Urinary bladder (tissue), 3 donors: ENCODE measurements at regions not wholly inside any gene's neighbourhood (a gene's known extent, or its start where the extent isn't known, plus 50 kb on each side); places are given as distances from the start of the nearest gene placed in this dataset.
A peak's percentile ranks its signal among the peaks of the same experiment; 100 is the strongest.

Source experiments
- DNase-seq: peaks from one replicate; pipeline ENCODE4 v3.0.0-alpha.2; 2015; ENCODE audit errors: extremely low spot score
- H3K27ac ChIP-seq: one replicate; pipeline ENCODE4 v1.5.1; 2013; ENCODE audit warnings: low read depth, mild to moderate bottlenecking, moderate library complexity
- H3K36me3 ChIP-seq: one replicate; pipeline ENCODE4 v1.6.1; 2013; ENCODE audit warnings: mild to moderate bottlenecking, moderate library complexity; ENCODE audit not compliant: insufficient read depth
- H3K4me1 ChIP-seq: one replicate; pipeline ENCODE4 v1.6.1; 2013; ENCODE audit warnings: mild to moderate bottlenecking, moderate library complexity; ENCODE audit not compliant: insufficient read depth
- H3K4me3 ChIP-seq: one replicate; pipeline ENCODE4 v1.5.1; 2013; ENCODE audit warnings: low read depth, low read length
- WGBS: extraction: QIAGEN DNeasy Blood & Tissue Kit; methylation state at CpG from one replicate; pipeline ENCODE4 v1.1.7; 2013; 5-methylcytosine and 5-hydroxymethylcytosine counted together
- donor health status: healthy with polysubstance abuse.
- donor health status: healthy.

DNA sequence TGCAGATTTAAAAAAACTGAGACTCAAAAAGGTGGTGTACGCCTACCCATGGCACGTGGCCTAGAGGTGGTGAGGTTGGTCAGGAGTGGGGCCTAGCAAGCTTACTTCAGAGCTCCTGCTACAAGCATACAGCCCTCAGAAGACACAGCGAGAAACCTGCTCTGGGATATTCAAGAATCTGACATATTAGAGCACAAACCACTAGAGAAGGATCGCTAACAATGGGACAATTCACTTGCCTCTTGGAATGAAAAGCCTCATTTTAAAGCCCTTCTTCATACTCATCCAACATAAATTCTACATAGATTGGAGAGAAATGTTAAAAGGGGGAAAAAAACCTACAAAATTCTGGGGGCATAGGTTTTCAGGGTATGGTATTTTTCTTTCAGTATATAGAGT, 118.0 kb upstream of the ARHGEF3 start:
- H3K27ac ChIP-seq: no peak overlapping the region
- no peaks in the 10 kb centered on the region for H3K36me3 ChIP-seq
- no peak overlapping the region for H3K4me3 ChIP-seq
- no peaks in the 10 kb centered on the region for H3K4me1 ChIP-seq
- 95% methylated on average over 4 of the region's 4 CpGs for WGBS
- no peak for DNase-seq

DNA sequence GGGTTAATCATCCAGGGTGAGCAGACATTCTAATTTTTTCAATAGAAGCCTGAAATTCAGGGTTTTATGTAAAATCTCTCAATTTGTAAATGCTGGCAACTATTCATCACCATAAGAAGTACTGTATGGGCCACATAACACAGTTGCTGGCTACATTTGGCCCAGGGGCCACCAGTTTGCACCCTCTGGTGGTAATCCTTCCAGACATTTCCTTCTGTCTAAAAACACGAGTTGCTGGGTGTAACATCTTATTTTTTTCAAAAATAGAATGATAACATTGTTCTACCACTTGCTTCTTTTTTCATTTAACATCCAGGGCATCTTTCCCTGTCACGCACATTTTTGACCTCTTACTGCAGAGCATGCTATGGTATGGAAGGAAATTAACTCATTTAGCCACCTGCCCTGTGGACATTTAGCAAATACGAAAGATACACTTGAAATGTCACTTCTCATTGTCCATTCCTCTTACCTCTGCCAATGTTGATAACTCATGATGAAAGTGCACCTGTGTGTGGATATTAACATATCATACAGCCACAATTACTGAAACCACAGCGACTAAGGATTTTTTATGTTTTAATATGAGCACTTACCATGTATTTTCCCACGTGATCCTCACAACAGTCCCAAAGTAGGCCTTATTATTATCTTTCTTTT, 117.5 kb upstream of the ARHGEF3 start:
- Histone ChIP-seq H3K4me3 (no peak overlapping the region), H3K27ac (no peak overlapping the region), H3K36me3 (no peaks in the 10 kb centered on the region), H3K4me1 (no peaks in the 10 kb centered on the region)
- DNase-seq: no peak
- WGBS: 88% methylated on average over 5 of the region's 5 CpGs

DNA sequence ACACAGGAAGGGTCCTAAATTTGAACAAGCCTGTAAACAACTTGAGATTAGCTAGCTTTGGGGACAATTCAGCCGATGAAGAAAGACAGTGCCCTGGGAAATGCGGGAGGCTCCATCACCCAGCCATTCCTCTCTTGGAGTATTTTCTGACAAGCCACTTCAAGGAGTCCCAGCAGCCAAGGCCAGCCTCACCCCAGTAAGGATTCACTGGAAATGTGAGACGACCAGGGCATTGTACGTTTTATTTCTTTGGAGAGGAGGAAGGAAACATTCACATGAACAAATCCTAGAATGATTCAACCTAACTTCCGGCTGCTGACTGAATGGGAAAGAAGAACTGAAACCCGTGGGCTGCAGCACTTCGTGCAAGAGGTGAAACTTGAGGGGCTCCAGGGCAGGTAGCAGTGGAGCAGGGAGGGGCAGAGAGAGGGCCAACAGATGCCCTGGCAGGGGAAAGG, 116.4 kb upstream of the ARHGEF3 start:
- no peak for DNase-seq
- no peak overlapping the region for H3K27ac ChIP-seq
- H3K36me3 ChIP-seq: no peaks in the 10 kb centered on the region
- no peak overlapping the region for H3K4me3 ChIP-seq
- H3K4me1 ChIP-seq: no peaks in the 10 kb centered on the region
- 80% methylated on average over 7 of the region's 7 CpGs for WGBS

DNA sequence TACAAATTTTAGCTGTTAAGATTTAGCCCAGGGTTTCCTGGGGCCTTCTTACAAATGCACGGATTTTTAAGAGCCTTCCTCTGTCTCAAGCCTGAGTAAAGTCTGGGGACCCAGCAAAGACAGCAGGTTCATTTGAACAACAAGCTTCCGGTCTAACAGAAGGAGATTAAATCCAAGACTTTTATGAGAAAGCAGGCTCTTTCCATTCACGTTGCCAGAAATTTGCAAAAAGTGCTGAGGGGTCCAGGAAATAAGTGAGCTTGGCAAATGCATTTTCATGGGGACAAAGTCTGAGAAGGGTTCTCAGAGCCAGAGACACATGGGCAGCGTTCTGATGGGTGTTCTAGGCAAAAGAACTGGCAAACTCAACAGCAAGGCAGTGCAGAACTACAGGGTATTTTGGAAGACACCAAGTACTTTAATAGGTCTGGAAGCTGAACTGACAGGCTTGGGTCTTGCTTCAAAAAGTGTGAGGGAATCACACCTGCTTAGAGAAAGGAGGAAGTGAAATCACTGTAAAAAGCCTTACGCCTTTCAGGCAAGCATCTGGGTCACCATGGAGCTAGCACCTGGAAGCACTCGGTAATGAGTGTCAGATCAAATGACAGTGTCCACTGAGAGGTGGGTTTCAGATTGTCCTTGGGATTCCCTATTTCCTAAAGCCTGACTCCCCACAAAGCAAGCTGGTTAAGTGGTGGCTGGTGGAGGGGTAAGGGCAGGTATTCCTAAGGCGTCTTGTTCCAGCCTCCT, 115.8 kb upstream of the ARHGEF3 start:
- 67% methylated on average over 7 of the region's 7 CpGs for WGBS
- H3K4me1 ChIP-seq: no peaks in the 10 kb centered on the region
- no peak for DNase-seq
- H3K4me3 ChIP-seq: no peak overlapping the region
- no peak overlapping the region for H3K27ac ChIP-seq
- H3K36me3 ChIP-seq: no peaks in the 10 kb centered on the region

DNA sequence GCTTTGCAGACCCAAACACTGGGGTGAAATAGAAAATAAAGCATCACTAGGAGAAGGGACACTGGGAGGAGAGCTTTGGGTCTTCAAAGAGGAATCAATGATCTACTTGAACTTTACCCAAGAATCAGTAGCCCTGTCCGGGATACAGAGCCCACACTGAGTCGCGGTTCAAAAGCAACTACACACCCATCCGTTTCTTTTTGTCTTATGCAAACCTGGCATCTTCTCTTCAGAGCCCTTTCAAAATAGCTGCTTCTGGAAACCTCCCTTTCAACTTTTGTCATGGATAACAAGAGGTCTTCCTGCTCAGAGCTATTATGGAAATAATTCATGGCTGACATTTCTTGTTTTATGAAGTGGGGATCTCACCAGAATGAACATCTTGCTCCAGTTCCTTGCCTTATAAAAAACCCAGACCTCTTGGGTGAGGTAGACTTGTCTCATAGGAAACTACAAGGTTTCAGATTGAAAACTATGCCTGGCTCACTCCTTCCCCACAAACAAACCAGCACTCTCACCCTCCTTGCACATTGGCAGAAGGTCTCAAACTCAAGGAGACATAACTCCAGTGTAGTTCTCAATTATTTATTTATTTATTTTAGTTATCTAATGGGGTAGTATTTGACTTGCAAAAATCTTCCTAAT, 115.1 kb upstream of the ARHGEF3 start:
- WGBS: 70% methylated on average over 4 of the region's 4 CpGs
- no peak overlapping the region for H3K27ac ChIP-seq
- no peaks in the 10 kb centered on the region for H3K4me1 ChIP-seq
- no peaks in the 10 kb centered on the region for H3K36me3 ChIP-seq
- H3K4me3 ChIP-seq: no peak overlapping the region
- no peak for DNase-seq

DNA sequence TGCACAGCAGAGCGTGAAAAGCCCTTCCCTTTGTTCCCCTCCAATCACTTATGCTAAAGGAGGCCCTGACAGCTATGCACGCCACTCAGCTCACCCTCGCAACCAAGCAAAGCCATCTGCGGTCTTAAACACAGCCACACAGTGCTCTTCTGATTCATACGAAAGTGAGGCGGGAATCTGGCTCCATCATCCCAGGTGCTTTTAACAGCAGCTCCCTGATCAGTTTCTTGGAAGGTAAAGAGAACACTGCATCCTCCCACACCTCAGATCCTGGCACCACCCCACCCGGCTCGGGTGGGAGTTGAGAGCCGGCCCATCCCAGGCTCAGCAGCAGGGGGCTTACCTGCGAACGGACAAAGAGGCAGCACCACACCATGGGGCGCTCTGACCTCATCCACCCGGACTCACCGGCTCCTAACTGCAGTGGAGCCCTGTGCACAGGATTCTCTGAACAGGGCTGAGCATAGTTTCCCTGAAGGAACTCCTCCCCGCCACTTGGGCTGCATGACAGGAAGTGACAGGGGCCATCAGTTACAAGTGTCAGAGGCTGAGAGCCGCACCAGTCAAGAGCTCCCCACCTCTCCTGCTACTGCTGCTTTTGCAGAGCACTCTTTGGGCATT, 114.3 kb upstream of the ARHGEF3 start:
- Histone ChIP-seq H3K4me3 (peak overlapping the region; percentile 6), H3K4me1 (no peaks in the 10 kb centered on the region), H3K36me3 (no peaks in the 10 kb centered on the region), H3K27ac (peak overlapping the region; percentile 7)
- no peak for DNase-seq
- 74% methylated on average over 16 of the region's 16 CpGs for WGBS

DNA sequence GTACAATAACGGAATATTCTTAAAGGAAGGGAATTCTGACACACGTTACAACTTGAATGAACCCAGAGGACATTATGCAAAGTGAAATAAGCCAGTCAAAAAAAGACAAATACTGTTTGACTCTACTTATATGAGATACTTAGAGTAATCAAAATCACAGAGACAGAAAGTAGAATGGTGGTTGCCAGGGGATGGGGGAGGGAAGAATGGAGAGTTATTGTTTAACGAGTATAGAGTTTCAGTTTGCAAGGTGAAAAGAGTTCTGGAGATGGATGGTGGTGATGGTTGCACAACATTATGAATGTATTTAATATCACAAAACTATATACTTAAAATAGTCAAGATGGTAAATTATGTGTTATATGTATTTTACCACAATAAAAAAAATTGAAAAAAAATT, 112.9 kb upstream of the ARHGEF3 start:
- 91% methylated on average over 3 of the region's 3 CpGs for WGBS
- H3K27ac ChIP-seq: no peak overlapping the region
- H3K36me3 ChIP-seq: no peaks in the 10 kb centered on the region
- DNase-seq: no peak
- no peaks in the 10 kb centered on the region for H3K4me1 ChIP-seq
- H3K4me3 ChIP-seq: no peak overlapping the region

DNA sequence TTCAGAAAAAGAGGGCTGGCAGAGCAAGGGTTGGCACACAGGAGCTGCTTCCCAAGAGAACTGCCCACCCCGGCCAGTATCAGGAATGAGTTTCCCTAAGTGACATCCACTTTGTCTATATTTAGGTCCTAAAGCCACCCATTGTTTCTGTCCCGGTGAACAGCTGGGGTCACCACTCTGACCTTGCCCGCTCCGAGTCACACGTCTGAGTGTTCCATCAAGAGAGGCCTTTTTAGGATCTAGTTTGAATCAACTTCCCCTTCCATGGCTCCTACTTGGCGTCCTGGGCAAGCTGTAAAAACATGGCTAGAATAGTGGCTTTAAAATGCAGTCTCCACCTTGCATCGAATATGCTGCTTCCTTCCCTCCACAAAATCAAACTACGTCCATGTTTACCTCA, 109.6 kb upstream of the ARHGEF3 start:
- Histone ChIP-seq H3K27ac (no peak overlapping the region), H3K4me3 (no peak overlapping the region), H3K36me3 (no peaks in the 10 kb centered on the region), H3K4me1 (no peaks in the 10 kb centered on the region)
- no peak for DNase-seq
- 82% methylated on average over 8 of the region's 8 CpGs for WGBS

DNA sequence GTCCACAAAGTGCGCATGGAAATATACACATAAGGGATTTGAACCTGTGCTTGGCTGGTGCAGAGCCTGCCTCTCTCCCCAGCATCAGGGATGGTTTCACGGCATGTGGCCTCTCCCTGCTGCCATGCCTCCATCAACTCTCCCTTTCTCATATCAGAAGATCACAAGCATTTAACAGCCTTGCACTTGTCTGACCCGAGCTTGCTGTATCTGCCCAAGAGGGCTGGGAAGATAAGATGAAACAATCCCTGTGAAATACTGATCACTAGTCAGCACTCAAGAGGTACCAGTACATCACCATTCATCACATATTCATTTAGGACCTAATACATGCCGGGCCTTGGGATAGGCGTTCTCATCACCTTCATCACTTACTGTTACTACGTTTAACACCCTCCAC, 107.6 kb upstream of the ARHGEF3 start:
- WGBS: 93% methylated on average over 6 of the region's 6 CpGs
- no peak for DNase-seq
- Histone ChIP-seq H3K4me3 (no peak overlapping the region), H3K27ac (no peak overlapping the region), H3K4me1 (no peaks in the 10 kb centered on the region), H3K36me3 (no peaks in the 10 kb centered on the region)

DNA sequence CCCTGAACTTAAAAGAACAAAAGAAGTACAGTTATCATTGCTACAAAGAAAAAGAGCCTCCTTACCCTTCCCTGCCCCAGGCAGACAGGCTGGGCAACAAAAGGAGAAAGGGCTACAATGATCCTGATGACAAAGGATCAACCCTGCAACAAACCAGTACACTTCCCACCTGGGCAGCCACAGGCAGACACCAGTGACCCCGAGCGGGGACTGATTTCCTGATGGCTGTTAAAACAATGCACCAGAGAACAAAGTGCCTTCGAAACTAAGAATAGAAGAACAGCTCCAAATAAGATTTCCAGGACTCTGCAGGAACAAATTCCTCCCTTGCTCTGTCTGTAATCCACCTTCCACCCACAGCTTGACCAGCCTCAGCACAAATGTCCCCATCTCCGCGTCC, 106.3 kb upstream of the ARHGEF3 start:
- WGBS: 84% methylated on average over 5 of the region's 5 CpGs
- no peaks in the 10 kb centered on the region for H3K36me3 ChIP-seq
- H3K4me1 ChIP-seq: no peaks in the 10 kb centered on the region
- no peak for DNase-seq
- H3K4me3 ChIP-seq: no peak overlapping the region
- H3K27ac ChIP-seq: no peak overlapping the region

DNA sequence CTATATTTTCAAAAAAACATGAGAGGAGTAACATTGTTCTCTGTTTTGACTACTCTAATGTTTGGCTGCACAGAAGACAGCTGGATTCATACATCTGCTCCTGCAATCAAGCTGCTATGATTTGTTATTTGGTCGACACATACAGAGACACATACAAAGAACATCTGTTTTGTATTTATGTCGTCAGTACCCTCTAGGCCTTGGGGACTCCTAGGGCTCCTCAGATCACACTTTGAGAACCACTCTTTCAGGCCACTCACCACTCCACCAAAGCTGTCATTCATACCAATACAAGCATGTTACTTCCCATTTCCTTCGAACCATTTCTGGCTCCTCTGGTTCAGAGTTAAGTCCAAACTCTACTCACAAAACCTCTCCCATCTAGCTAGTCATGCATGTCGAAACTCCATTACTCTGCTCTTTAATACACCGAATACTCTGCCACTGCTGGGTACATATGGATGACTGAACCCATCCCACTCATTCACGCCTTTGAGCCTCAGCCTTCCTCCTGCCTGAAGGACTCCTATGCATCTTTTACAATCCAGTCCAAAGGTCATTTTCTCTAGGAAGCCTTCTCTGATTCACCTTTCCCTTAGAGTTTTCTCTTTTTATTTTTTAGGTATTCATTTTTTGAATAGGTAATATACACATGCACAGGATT, 102.9 kb upstream of the ARHGEF3 start:
- WGBS: 78% methylated on average over 6 of the region's 6 CpGs
- no peak for DNase-seq
- Histone ChIP-seq H3K27ac (no peak overlapping the region), H3K36me3 (no peaks in the 10 kb centered on the region), H3K4me3 (no peak overlapping the region), H3K4me1 (no peaks in the 10 kb centered on the region)

DNA sequence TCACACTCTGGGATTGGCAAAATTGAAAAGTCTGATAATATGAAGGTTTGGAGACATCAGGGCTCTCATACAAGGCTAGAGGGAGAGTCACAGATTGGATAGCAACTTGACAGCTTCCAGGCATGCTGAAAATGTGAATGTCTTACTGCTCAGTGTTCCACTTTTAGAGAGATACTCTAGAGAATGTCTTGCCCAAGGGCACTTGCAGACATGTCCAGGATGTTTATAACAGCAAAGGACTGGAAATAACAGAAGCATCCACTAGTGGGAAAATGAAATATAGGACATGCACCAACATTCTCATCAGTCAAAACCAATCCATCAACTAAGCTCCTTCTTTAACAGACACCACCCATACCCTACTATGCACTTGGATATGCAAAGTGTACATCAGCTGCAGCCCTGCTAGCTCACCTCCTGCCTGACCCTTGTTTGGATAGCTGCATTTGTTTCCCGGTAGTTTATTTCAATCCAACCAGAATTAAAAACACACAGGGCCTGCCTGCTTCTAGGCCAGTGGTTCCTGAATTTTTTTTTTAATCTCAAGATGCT, 101.6 kb upstream of the ARHGEF3 start:
- H3K4me1 ChIP-seq: no peaks in the 10 kb centered on the region
- H3K36me3 ChIP-seq: no peaks in the 10 kb centered on the region
- DNase-seq: no peak
- 87% methylated on average over 1 of the region's 1 CpG for WGBS
- H3K27ac ChIP-seq: no peak overlapping the region
- H3K4me3 ChIP-seq: no peak overlapping the region

DNA sequence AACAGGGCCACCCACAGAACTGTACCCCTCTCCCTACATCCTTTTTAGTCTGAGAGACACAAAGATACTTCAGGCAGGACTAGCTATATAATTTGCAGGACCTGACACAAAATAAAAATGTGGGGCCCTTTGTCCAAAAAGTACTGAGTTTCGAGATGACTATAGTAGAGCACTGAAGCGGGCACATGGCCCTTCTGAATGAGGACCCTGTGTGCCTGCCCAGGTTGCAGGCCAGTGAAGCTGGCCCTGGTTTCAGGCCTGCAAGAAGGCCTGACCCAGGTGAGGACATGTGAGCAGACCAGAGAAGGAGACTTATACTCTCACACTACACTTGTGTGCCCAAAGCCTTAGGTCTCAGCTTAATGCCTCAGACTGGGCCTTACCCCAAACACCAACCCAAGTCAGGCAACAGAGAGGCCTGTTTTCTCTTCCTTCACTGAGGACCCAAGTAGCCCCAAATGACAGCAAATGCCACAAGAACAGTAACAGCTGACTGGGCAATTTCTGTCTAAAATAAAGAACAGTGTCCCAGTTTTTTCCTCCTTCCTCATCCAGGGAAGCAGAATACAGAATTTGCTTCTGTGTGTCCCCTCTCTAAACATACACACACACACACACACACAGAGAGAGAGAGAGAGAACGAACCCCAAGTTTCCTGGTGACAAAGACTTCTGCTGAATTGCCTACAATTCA, 100.9 kb upstream of the ARHGEF3 start:
- no peak overlapping the region for H3K27ac ChIP-seq
- no peak for DNase-seq
- H3K4me3 ChIP-seq: no peak overlapping the region
- no peaks in the 10 kb centered on the region for H3K4me1 ChIP-seq
- 94% methylated on average over 3 of the region's 3 CpGs for WGBS
- H3K36me3 ChIP-seq: no peaks in the 10 kb centered on the region
